HG03025 (cell line): ENCODE measurements at regions not wholly inside any gene's neighbourhood (a gene's known extent, or its start where the extent isn't known, plus 50 kb on each side); places are given as distances from the start of the nearest gene placed in this dataset.

Experiments used
- ATAC-seq: cut with Tn5 transposase; IDR thresholded peaks from one replicate; pipeline ENCODE4 v1.9.1; 2021; ENCODE audit warnings: mild to moderate bottlenecking, moderate library complexity; ENCODE audit not compliant: unreplicated experiment, low FRiP score

GRCh38 chrX:40326186-40326965 lies 228.6 kb upstream of the BCOR start:
- no peak for ATAC-seq

- ATAC-seq, result no peak
These were observed 227.4 kb upstream of the BCOR start for GRCh38 chrX:40325161-40325560.

- ATAC-seq, result no peak
These were observed 226.2 kb upstream of the BCOR start for GRCh38 chrX:40323977-40324376.

- no peak for ATAC-seq
These were observed 223.1 kb upstream of the BCOR start for GRCh38 chrX:40320819-40321218.

- no peak for ATAC-seq
These were observed 221.0 kb upstream of the BCOR start for GRCh38 chrX:40318801-40319200.

GRCh38 chrX:40318076-40318475 lies 220.3 kb upstream of the BCOR start:
- ATAC-seq, result no peak

DNA sequence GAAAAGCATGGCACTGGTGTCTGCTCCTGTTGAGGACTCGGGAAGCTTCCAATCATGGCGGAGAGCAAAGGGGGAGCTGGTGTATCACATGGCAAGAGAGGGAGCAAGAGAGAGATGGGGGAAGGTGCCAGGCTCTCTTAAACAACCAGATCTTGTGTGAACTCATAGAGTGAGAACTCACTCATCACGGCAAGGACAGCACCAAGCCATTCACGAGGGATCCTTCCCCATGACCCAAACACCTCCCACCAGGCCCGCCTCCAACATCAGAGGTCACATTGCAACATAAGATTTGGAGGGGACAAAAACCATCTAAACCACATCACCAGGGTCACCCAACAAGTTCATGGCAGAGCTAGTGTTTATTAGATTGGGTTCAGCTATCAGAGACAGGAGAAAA lies 218.7 kb upstream of the BCOR start:
- ATAC-seq, result no peak

GRCh38 chrX:40314070-40314469 lies 216.3 kb upstream of the BCOR start:
- ATAC-seq, result no peak

DNA sequence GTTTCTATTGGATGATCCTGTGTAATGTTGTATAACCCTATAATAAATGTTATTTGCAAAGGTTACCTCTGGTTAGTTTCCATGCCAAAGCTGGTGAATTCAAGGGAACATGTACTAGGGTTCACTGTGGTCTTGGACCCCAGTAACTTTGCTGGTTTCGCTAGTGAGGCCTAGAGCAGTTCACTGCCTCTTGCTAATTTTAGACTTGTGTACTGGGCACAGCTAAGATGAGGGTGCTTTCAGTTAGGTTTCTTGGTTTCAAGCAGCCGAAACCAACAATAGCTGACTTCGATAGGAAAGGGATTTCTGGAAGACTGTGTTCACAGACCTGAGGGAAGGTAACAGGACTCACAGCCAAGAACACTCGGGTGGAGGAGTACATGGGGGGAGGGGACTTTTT lies 215.5 kb upstream of the BCOR start:
- ATAC-seq, result no peak

- ATAC-seq, result no peak
These were observed 212.7 kb upstream of the BCOR start for GRCh38 chrX:40310447-40310846.

DNA sequence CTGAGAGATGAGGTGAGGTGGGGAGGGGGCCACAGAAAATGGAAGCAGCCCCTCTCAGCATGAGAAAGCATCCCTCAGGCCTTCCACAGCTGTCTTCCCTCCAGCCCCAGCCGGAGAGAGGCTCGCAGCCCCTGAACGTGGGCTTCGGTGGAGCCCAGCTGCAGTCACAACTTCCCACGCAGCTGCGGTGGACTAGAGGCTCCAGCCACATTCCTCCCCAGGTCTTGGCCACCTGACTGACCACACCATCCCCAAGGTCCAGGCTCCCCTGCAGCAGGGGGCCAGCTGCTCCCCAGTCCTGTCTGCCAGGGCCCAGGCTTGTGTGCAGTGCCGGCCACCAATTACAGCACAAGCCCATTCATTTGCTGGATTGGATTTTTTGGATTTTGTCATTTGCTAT lies 212.3 kb upstream of the BCOR start:
- ATAC-seq, result no peak

- no peak for ATAC-seq
These were observed 210.1 kb upstream of the BCOR start for GRCh38 chrX:40307871-40308270.

DNA sequence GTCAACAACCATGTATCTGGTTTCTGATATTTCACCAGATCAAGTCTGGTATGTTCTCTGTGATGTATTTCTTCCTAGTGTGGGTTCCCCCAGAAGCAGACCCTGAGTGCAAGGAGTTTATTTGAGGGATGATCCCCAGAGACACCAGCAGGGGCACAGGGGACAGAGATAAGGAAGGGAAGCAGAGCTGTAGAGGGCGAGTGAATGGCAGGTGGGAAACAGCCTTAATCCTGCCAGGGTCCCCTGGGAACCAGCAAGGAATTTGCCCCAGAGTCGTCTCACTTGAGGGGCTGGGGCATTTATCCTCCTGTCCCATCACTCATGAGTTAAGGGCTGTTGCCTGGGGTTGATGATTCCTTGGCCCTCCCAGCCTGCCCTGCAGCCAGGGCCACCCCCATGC lies 206.4 kb upstream of the BCOR start:
- ATAC-seq, result no peak

GRCh38 chrX:40303256-40304077 lies 205.7 kb upstream of the BCOR start:
- ATAC-seq, result no peak

- ATAC-seq, result no peak
These were observed 202.6 kb upstream of the BCOR start for GRCh38 chrX:40300286-40300890.

DNA sequence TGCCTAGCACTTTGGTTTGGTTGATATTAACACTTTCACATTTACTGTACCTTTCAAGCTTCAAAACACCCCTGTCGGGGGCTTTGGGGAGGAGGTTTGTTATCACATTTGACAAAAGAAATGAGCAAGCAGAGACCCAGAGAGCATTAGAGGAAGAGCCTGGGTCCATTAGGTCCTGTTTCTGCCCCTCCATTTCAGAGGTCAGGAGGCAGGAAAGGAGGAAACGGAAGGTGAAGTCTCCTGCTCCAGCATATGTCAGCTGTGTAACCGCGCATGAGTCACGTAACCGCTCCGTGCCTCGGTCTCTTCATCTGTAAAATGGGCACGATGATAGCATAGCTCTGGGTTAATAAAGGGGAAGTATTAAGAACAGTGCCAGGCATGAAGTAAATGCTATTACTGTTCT lies 201.9 kb upstream of the BCOR start:
- no peak for ATAC-seq

DNA sequence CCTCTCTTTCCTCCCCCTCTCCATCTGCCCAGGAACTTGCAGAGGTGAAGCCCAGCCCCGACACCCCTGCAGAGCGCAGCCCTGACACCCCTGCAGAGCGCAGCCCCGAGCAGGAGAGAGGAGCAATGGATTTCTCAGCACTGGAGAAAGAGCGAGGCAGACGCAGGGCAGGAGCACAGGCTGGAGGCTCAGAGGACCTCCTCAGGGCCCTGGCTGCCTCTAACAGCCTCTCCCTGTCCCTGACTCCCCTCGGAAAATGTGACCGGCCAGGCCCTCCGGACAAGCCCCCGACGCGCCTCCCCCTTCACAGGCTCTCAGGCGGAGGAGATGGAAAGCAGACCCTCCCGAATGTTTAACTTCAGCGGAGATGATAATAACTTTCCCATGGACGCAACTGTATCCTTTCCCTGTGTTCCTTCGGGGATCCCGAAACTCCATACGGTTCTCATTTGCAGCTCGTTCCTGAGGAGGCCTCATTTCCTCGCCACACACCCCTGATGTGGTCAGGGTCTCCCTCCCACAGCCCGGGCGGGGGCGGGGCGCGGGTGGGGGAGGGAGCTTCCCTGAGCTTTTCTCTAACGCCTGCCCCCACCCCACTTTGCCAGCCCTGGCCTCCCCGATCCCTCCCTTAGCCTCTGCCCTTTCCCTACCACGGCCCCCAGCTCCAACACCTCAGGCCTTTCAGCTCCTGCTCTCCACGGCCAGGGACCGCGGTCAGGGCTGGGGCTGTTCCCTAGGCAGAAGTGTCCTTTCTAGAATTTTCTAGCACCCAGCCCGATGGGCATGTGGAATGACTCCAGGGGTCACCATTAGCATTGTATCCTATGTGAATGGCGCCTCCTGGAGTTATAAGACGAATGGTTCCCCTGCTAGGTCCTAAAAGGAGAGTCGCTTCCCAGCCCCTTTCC lies 201.1 kb upstream of the BCOR start:
- no peak for ATAC-seq

DNA sequence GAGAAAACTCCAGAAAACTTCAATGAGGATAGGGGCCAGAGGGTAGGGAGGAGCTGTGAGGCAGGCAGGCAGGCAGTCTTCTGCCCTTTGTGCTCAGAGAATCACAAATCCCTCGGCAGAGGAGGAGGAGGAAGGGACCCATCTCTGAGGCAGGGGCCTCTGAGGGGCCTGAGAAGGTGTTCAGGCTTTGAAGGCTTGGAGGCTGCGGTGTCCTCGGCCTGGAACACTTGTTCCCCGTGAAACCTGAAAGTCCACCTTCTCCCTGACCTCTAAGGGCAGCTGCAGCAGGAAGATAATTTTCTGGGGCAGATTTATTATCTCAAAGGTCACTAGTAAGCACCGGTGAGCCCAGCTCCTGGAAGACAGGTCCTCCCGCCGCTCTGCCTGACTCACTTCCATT lies 200.3 kb upstream of the BCOR start:
- ATAC-seq, result no peak

DNA sequence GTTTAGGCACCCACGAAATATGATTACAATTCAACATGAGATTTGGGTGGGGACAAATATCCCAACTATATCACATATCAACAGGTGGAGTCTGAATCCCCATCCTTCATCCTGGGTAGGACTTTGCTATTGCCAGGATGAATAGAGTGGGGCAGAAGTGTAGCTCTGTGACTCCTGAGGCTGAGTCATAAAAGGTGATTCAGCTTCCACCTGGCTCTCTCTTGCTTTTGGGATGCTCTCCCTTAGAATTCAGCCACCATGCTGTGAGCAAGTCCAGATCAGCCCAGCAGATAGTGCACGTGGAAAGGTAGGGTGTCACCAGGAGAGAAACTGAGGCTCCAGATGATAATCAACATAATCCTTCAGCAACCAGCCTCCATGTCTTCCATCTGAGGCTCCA lies 193.8 kb upstream of the BCOR start:
- no peak for ATAC-seq

DNA sequence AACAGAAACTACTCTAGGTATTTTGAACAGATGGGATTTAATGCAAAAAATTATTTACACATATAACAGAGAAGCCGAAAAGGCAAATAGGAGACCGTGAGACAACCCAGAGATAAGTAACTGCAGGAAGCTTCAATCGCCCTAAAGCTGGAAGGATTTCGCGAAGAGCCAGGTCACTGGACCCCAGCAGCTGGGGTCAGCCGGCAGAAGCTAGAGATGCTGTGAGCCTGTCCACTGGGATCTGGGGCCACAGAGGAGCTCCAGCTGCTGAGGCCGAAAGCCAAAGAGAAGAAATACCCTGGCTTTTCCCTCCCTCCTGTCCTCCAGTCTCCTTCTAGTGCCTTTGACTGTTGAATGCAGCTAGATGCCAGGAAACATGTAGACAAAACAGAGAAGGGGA lies 192.8 kb upstream of the BCOR start:
- no peak for ATAC-seq

DNA sequence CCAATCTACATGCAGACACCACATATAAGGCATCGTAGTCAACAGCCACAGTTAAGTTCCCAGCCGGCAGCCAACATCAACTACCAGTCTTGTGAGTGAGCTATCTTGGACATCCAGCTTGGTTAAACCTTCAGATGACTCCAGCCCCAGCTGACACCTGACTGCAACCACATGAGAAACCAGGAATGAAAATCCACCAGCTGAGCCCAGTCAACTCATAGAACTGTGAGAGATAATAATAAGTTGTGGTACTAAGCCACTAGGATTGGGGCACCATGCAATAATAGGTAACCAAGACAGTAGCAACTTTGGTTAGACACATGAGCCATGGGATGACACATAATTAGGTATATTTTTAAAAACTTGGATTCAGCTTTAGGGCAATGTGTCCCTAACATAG lies 188.1 kb upstream of the BCOR start:
- ATAC-seq, result no peak
